Esophagus squamous epithelium (tissue), 5 donors: ENCODE measurements at regions not wholly inside any gene's neighbourhood (a gene's known extent, or its start where the extent isn't known, plus 50 kb on each side); places are given as distances from the start of the nearest gene placed in this dataset.

Experiments
- DNase-seq: peaks from one replicate; lab custom pipeline; 2025; lab: John Stamatoyannopoulos, UW
- H3K27ac ChIP-seq, 4 donors: fragments of 200-600 bp; sonication (generic); one replicate each; pipeline ENCODE4 v1.5.1; 2016 to 2019; ENCODE audit warnings: mild to moderate bottlenecking in 1 of 4
- H3K27me3 ChIP-seq, 4 donors: fragments of 200-600 bp; sonication (generic); 1 replicate in 3 of 4; 2 replicates in 1 of 4; pipeline versions ENCODE4 v1.5.1 to v1.6.0; 2017 to 2021; ENCODE audit warnings: antibody characterized with exemption in 1 of 4
- H3K36me3 ChIP-seq, 3 donors: fragments of 200-600 bp; sonication (generic); one replicate each; pipeline ENCODE4 v1.5.1; 2016 to 2019
- H3K4me1 ChIP-seq, 3 donors: fragments of 200-600 bp; sonication (generic); one replicate each; pipeline ENCODE4 v1.5.1; 2017 to 2019
- H3K4me3 ChIP-seq, 4 donors: fragments of 200-600 bp; sonication (generic); 1 replicate in 3 of 4; 2 replicates in 1 of 4; pipeline ENCODE4 v1.5.1; 2016 to 2019; ENCODE audit warnings: mild to moderate bottlenecking in 2 of 4, moderate library complexity in 1 of 4
- H3K9me3 ChIP-seq, 3 donors: fragments of 200-600 bp; sonication (generic); one replicate each; pipeline ENCODE4 v1.5.1; 2016 to 2019
- POLR2A ChIP-seq, 4 donors: fragments of 450-650 bp; IDR thresholded peaks; one replicate each; pipeline ENCODE4 v1.6.1; 2017; ENCODE audit warnings: antibody characterized with exemption in 4 of 4, mild to moderate bottlenecking in 4 of 4, moderate library complexity in 3 of 4
- WGBS, 2 donors: methylation state at CpG; one replicate each; pipeline ENCODE4 v1.1.5; 2018; 5-methylcytosine and 5-hydroxymethylcytosine counted together
- intact Hi-C: fragments of 100-400 bp; cut with DNase I; formaldehyde crosslinking; loops from one replicate; pipeline ENCODE4 v1.15.0; 2022
- TF ChIP-seq, protein P1 (sequence below), 6 experiments: fragments of 450-650 bp in 4 of 6; fragments of 200-600 bp in 2 of 6; sonication (generic) in 2 of 6; IDR thresholded peaks; one replicate each; pipeline ENCODE4 v1.5.1; 2016 to 2019; ENCODE audit warnings: antibody characterized with exemption in 6 of 6, mild to moderate bottlenecking in 4 of 6, moderate library complexity in 4 of 6
- donor health status: DM: yes; HTN: yes; CAD: no.

DNA sequence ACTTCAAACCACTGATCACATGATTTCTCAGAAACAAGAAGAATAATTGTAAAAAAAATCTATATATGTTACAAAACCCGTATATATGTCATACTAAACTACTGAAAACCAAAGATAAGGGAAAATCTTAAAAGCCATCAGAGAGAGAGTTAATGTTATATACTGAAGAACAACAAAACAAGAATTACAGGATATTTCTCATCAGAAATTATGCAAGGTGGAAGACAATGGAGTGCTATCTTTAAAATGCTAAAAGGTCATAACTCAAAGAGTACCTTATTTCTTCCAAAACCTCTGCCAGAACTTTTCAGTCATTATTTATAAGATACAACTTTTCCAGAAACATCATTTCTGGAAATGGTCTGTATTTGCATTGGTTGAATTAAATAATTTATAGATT, 256.8 kb downstream of the RBM26 start:
- no peak for DNase-seq
- Histone ChIP-seq H3K4me1 (no peaks in the 10 kb centered on the region), H3K27ac (no peak overlapping the region), H3K27me3 (no peaks in the 10 kb centered on the region), H3K9me3 (no peaks in the 10 kb centered on the region), H3K4me3 (no peak overlapping the region), H3K36me3 (no peaks in the 10 kb centered on the region)
- 60 to 61% methylated on average over 1 of the region's 1 CpG for WGBS, 2 donors
- TF ChIP-seq, protein P1, sequence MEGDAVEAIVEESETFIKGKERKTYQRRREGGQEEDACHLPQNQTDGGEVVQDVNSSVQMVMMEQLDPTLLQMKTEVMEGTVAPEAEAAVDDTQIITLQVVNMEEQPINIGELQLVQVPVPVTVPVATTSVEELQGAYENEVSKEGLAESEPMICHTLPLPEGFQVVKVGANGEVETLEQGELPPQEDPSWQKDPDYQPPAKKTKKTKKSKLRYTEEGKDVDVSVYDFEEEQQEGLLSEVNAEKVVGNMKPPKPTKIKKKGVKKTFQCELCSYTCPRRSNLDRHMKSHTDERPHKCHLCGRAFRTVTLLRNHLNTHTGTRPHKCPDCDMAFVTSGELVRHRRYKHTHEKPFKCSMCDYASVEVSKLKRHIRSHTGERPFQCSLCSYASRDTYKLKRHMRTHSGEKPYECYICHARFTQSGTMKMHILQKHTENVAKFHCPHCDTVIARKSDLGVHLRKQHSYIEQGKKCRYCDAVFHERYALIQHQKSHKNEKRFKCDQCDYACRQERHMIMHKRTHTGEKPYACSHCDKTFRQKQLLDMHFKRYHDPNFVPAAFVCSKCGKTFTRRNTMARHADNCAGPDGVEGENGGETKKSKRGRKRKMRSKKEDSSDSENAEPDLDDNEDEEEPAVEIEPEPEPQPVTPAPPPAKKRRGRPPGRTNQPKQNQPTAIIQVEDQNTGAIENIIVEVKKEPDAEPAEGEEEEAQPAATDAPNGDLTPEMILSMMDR (IDR thresholded peaks at IDR 0.05) = no peak
- TF ChIP-seq POLR2A (IDR thresholded peaks at IDR 0.05) = no peak
- intact Hi-C loops = no loop called here

GRCh38 chr13:79141082-79141481, 265.0 kb downstream of the RBM26 start:
- no peak for TF ChIP-seq POLR2A (IDR thresholded peaks at IDR 0.05)
- TF ChIP-seq, protein P1 (IDR thresholded peaks at IDR 0.05) = no peak
- intact Hi-C loops = no loop called here
- no peaks in the 10 kb centered on the region for H3K4me1 ChIP-seq
- H3K27me3 ChIP-seq = no peaks in the 10 kb centered on the region
- no peaks in the 10 kb centered on the region for H3K9me3 ChIP-seq
- no peak overlapping the region for H3K27ac ChIP-seq
- WGBS, 2 donors = 70 to 83% methylated on average over 3 of the region's 3 CpGs
- no peaks in the 10 kb centered on the region for H3K36me3 ChIP-seq
- no peak overlapping the region for H3K4me3 ChIP-seq
- no peak for DNase-seq

DNA sequence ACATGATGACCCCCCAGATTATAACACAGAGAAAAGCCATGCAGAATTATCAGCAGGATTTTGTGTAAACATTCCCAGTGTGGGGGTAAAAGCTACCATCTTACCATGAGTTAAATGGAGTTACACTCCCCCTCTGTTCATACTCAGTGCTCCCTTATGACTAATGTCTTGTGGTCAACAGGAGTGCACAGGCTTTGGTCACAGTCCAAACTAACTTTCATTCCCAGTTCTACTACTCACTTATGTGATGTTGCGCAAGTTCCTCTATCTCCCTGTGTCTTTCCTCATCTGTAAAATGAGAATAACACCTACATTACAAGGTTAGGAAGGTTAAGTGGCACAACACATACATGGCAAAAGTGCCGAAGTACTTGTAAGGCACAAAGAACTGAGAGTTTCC, 277.9 kb downstream of the RBM26 start:
- Histone ChIP-seq H3K27me3 (no peaks in the 10 kb centered on the region), H3K27ac (no peak overlapping the region), H3K4me3 (no peak overlapping the region), H3K36me3 (no peaks in the 10 kb centered on the region), H3K9me3 (no peaks in the 10 kb centered on the region), H3K4me1 (no peaks in the 10 kb centered on the region)
- WGBS, 2 donors = 94 to 97% methylated on average over 2 of the region's 2 CpGs
- intact Hi-C loops = no loop called here
- DNase-seq = no peak
- no peak for TF ChIP-seq POLR2A (IDR thresholded peaks at IDR 0.05)
- TF ChIP-seq, protein P1 (IDR thresholded peaks at IDR 0.05) = no peak

DNA sequence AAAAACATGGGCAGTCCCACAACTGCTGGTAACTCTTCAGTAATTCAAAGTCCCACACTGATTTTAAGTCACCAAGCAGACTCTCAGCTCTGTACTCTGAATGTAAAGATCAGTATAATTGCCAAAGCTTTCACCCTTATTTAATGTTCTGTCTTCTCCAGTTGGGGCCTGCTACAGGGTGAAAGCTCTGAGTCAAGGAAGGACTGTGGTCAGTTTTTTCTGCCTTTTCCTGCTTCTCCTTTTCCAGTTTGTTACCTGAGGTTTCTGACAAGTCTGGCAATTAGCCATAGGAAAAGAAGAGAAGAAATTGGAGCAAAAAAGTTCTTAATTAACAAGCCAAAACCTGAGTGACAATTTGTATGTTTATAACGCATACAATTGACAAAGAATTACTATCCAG, 279.3 kb downstream of the RBM26 start:
- H3K27ac ChIP-seq = no peak overlapping the region
- H3K4me3 ChIP-seq = no peak overlapping the region
- intact Hi-C loops = no loop called here
- TF ChIP-seq, protein P1 (IDR thresholded peaks at IDR 0.05) = no peak
- TF ChIP-seq POLR2A (IDR thresholded peaks at IDR 0.05) = no peak
- no peaks in the 10 kb centered on the region for H3K36me3 ChIP-seq
- H3K4me1 ChIP-seq = no peaks in the 10 kb centered on the region
- no peaks in the 10 kb centered on the region for H3K9me3 ChIP-seq
- WGBS, 2 donors = 80 to 81% methylated on average over 1 of the region's 1 CpG
- DNase-seq = no peak
- no peaks in the 10 kb centered on the region for H3K27me3 ChIP-seq

DNA sequence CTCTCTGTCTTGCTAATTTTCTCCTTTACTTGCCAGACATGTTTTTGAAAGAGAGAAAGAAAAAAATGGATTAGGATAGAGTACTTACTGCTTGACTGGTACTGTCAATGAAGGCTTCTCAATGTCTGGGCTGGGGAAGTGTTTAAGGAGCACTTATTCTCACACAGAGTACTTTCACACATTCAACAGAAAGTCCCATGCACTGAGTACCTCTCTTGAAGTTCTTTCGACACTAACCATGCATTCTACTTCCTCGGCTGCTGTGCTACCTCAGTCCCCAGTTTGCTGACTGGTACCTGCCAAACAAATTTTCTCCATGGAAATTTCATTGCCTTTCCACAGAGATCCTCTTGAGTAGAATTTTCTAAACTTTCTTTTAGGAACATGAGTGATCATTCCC, 281.9 kb downstream of the RBM26 start:
- intact Hi-C loops = no loop called here
- TF ChIP-seq, protein P1 (IDR thresholded peaks at IDR 0.05) = no peak
- no peak for TF ChIP-seq POLR2A (IDR thresholded peaks at IDR 0.05)
- Histone ChIP-seq H3K9me3 (no peaks in the 10 kb centered on the region), H3K4me3 (no peak overlapping the region), H3K4me1 (no peaks in the 10 kb centered on the region), H3K36me3 (no peaks in the 10 kb centered on the region), H3K27me3 (no peaks in the 10 kb centered on the region), H3K27ac (no peak overlapping the region)
- WGBS, 2 donors = 92 to 93% methylated on average over 2 of the region's 2 CpGs
- no peak for DNase-seq
